OCI-LY7 (cell line): ENCODE measurements at regions not wholly inside any gene's neighbourhood (a gene's known extent, or its start where the extent isn't known, plus 50 kb on each side); places are given as distances from the start of the nearest gene placed in this dataset.

Source experiments
- BruUV-seq: library from RNA; stranded (reverse); fragments of 400-500 nt; replicated peaks from 2 replicates; lab custom pipeline; 2021; lab: Mats Ljungman, UMichigan
- CTCF ChIA-PET: fragments of 300-600 bp; sonication (Branson Sonifier 250); formaldehyde crosslinking; loops from one replicate; lab custom pipeline; 2022; ENCODE audit warnings: antibody characterized with exemption; ENCODE audit not compliant: unreplicated experiment; lab: Charles Lee
- POLR2A ChIA-PET: fragments of 300-600 bp; sonication (Branson Sonifier 250); formaldehyde crosslinking; loops from one replicate; lab custom pipeline; 2022; ENCODE audit warnings: antibody characterized with exemption; lab: Charles Lee
- DNase-seq: peaks from one replicate; pipeline ENCODE4 v3.0.0-alpha.2; 2015; ENCODE audit warnings: low spot score
- H2AFZ ChIP-seq: fragments of 200-600 bp; sonication (generic), shearing (Covaris generic); 2 replicates; pipeline ENCODE4 v1.6.1; 2014; ENCODE audit warnings: mild to moderate bottlenecking, antibody characterized with exemption, low read length, moderate library complexity
- H3K27ac ChIP-seq: fragments of 200-600 bp; sonication (generic); 2 replicates; pipeline ENCODE4 v1.5.1; 2014; ENCODE audit warnings: mixed run types, low read depth, mild to moderate bottlenecking, moderate library complexity, low read length, inconsistent platforms; ENCODE audit not compliant: poor library complexity, severe bottlenecking
- H3K36me3 ChIP-seq: fragments of 200-600 bp; sonication (generic); 2 replicates; pipeline ENCODE4 v1.6.1; 2014; ENCODE audit warnings: mild to moderate bottlenecking, antibody characterized with exemption, low read length, moderate library complexity, mixed read lengths; ENCODE audit not compliant: insufficient read depth
- H3K4me1 ChIP-seq: fragments of 200-600 bp; sonication (generic); 2 replicates; pipeline ENCODE4 v1.5.1; 2014; ENCODE audit warnings: mild to moderate bottlenecking, low read length; ENCODE audit not compliant: insufficient read depth, poor library complexity, severe bottlenecking
- H3K4me2 ChIP-seq: fragments of 200-600 bp; sonication (generic); 2 replicates; pipeline ENCODE4 v1.6.1; 2014; ENCODE audit warnings: mild to moderate bottlenecking, low read length
- H3K4me3 ChIP-seq: fragments of 200-600 bp; sonication (generic); 2 replicates; pipeline ENCODE4 v1.5.1; 2014; ENCODE audit warnings: mild to moderate bottlenecking, low read depth, low read length; ENCODE audit not compliant: poor library complexity, severe bottlenecking
- H3K79me2 ChIP-seq: fragments of 200-600 bp; sonication (generic); 2 replicates; pipeline ENCODE4 v1.6.1; 2016; ENCODE audit warnings: low read depth, mild to moderate bottlenecking, low read length, moderate library complexity, mixed read lengths; ENCODE audit not compliant: insufficient read depth
- H3K9me2 ChIP-seq: fragments of 200-600 bp; sonication (generic); 2 replicates; pipeline ENCODE4 v1.6.1; 2016; ENCODE audit warnings: mild to moderate bottlenecking, low read length, mixed read lengths; ENCODE audit not compliant: insufficient read depth
- H3K9me3 ChIP-seq: fragments of 200-600 bp; sonication (generic); 2 replicates; pipeline ENCODE4 v1.6.1; 2014; ENCODE audit warnings: mild to moderate bottlenecking, mixed run types, low read length, mixed read lengths
- H4K20me1 ChIP-seq: fragments of 200-600 bp; sonication (generic); 2 replicates; pipeline ENCODE4 v1.6.1; 2014; ENCODE audit warnings: mild to moderate bottlenecking, antibody characterized with exemption, low read length, moderate library complexity, mixed read lengths; ENCODE audit not compliant: insufficient read depth
- EZH2phosphoT487 ChIP-seq: fragments of 200-600 bp; sonication (generic); IDR thresholded peaks from 2 replicates; pipeline ENCODE4 v1.6.1; 2018; ENCODE audit warnings: low read depth, borderline replicate concordance, mild to moderate bottlenecking, mixed run types, antibody characterized with exemption, low read length, moderate library complexity, mixed read lengths
- intact Hi-C: fragments of 100-400 bp; cut with micrococcal nuclease; formaldehyde crosslinking; loops from one replicate; pipeline ENCODE4 v1.10.0; 2022; ENCODE audit not compliant: unreplicated experiment
- TF ChIP-seq, protein P1 (sequence below): fragments of 200-600 bp; sonication (generic); conservative IDR thresholded peaks from 2 replicates; pipeline ENCODE4 v1.5.1; 2014; ENCODE audit warnings: mild to moderate bottlenecking, antibody characterized with exemption, low read length, moderate library complexity, mixed read lengths

DNA sequence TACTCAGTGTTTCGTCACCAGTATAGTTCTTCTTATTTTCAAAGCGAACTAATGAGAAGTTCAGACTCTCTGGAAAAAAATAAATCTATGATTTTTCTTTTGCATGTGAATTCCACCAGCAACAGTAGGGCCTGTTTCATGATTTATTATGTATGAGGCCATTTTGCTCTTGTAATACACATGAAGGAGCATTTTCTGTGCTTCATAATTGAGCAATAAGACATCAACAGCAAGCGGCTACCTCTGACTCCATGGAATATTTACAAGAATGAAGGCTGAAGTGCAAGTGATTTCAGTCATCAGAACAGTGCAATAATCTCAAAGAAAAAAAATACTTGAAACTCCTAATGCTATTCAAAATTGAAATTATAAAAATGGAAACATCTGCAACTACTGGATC lies 282.9 kb upstream of the EDIL3 start:
- intact Hi-C loops: no loop called here
- H3K9me2 ChIP-seq: no peaks in the 10 kb centered on the region
- DNase-seq: no peak
- H3K27ac ChIP-seq: no peak overlapping the region
- H3K4me3 ChIP-seq: no peak overlapping the region
- H3K9me3 ChIP-seq: no peaks in the 10 kb centered on the region
- TF ChIP-seq EZH2phosphoT487: no peak
- ChIA-PET POLR2A (interaction anchor here (0.6 kb wide), 2 partner anchors 338 to 567 kb away, joined by 3 to 5 read pairs; no protein-coding TSS in a partner anchor), CTCF (no interaction called here)
- no TSS peak for BruUV-seq
- H2AFZ ChIP-seq: no peak overlapping the region
- H3K36me3 ChIP-seq: no peaks in the 10 kb centered on the region
- no peaks in the 10 kb centered on the region for H3K79me2 ChIP-seq
- no peaks in the 10 kb centered on the region for H4K20me1 ChIP-seq
- H3K4me2 ChIP-seq: no peak overlapping the region
- no peaks in the 10 kb centered on the region for H3K4me1 ChIP-seq

- ChIA-PET CTCF (no interaction called here), POLR2A (interaction anchor here (0.6 to 1.4 kb wide), 4 partner anchors 13 to 21 kb away, joined by 3 to 8 read pairs (median 5); no protein-coding TSS in a partner anchor)
- Histone ChIP-seq H3K9me2 (no peaks in the 10 kb centered on the region), H3K4me2 (no peak overlapping the region), H3K36me3 (no peaks in the 10 kb centered on the region), H3K9me3 (no peaks in the 10 kb centered on the region), H3K27ac (no peak overlapping the region), H3K4me3 (no peak overlapping the region), H2AFZ (no peak overlapping the region), H3K4me1 (no peaks in the 10 kb centered on the region), H4K20me1 (no peaks in the 10 kb centered on the region), H3K79me2 (no peaks in the 10 kb centered on the region)
- intact Hi-C loops: no loop called here
- no peak for DNase-seq
- BruUV-seq: no TSS peak
- TF ChIP-seq, protein P1, sequence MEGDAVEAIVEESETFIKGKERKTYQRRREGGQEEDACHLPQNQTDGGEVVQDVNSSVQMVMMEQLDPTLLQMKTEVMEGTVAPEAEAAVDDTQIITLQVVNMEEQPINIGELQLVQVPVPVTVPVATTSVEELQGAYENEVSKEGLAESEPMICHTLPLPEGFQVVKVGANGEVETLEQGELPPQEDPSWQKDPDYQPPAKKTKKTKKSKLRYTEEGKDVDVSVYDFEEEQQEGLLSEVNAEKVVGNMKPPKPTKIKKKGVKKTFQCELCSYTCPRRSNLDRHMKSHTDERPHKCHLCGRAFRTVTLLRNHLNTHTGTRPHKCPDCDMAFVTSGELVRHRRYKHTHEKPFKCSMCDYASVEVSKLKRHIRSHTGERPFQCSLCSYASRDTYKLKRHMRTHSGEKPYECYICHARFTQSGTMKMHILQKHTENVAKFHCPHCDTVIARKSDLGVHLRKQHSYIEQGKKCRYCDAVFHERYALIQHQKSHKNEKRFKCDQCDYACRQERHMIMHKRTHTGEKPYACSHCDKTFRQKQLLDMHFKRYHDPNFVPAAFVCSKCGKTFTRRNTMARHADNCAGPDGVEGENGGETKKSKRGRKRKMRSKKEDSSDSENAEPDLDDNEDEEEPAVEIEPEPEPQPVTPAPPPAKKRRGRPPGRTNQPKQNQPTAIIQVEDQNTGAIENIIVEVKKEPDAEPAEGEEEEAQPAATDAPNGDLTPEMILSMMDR: no peak
- TF ChIP-seq EZH2phosphoT487: no peak
Measured at GRCh38 chr5:84650429-84650828, 265.7 kb upstream of the EDIL3 start.

GRCh38 chr5:84647581-84647980 lies 262.9 kb upstream of the EDIL3 start:
- no TSS peak for BruUV-seq
- Histone ChIP-seq H3K27ac (no peak overlapping the region), H3K36me3 (no peaks in the 10 kb centered on the region), H3K4me3 (no peak overlapping the region), H3K9me2 (no peaks in the 10 kb centered on the region), H3K9me3 (no peaks in the 10 kb centered on the region), H4K20me1 (no peaks in the 10 kb centered on the region), H3K4me1 (no peaks in the 10 kb centered on the region), H2AFZ (no peak overlapping the region), H3K79me2 (no peaks in the 10 kb centered on the region), H3K4me2 (no peak overlapping the region)
- CTCF ChIA-PET: no interaction called here
- TF ChIP-seq EZH2phosphoT487: no peak
- TF ChIP-seq, protein P1: no peak
- POLR2A ChIA-PET: no interaction called here
- DNase-seq: no peak
- intact Hi-C loops: no loop called here
